CD8-positive, alpha-beta memory T cell (primary cell): ENCODE measurements at regions not wholly inside any gene's neighbourhood (a gene's known extent, or its start where the extent isn't known, plus 50 kb on each side); places are given as distances from the start of the nearest gene placed in this dataset.

Experiments
- CTCF ChIA-PET: fragments of 350-600 bp; sonication (Branson Sonifier 250); formaldehyde crosslinking; loops from one replicate; lab custom pipeline; 2021; ENCODE audit warnings: antibody characterized with exemption; lab: Charles Lee
- POLR2A ChIA-PET: fragments of 350-600 bp; sonication (Branson Sonifier 250); formaldehyde crosslinking; loops from one replicate; lab custom pipeline; 2021; ENCODE audit warnings: antibody characterized with exemption; lab: Charles Lee
- DNase-seq, 5 donors: peaks; one replicate each; pipeline versions ENCODE4 v3.0.0 to v3.0.0-alpha.2; 2020 to 2022; ENCODE audit warnings: mixed read lengths in 1 of 5
- H3K27ac ChIP-seq: one replicate; pipeline ENCODE4 v1.7.0; 2013; ENCODE audit warnings: low read depth, mild to moderate bottlenecking, low read length, moderate library complexity
- H3K27me3 ChIP-seq: 2 replicates; pipeline ENCODE4 v1.7.0; 2013; ENCODE audit warnings: low read length, mild to moderate bottlenecking; ENCODE audit not compliant: insufficient read depth, poor library complexity, severe bottlenecking
- H3K36me3 ChIP-seq: 2 replicates; pipeline ENCODE4 v1.7.0; 2013; ENCODE audit warnings: mild to moderate bottlenecking, low read length, moderate library complexity; ENCODE audit not compliant: insufficient read depth
- H3K4me1 ChIP-seq: 2 replicates; pipeline ENCODE4 v1.7.0; 2013; ENCODE audit warnings: mild to moderate bottlenecking, low read length, moderate library complexity; ENCODE audit not compliant: insufficient read depth
- H3K4me3 ChIP-seq: 2 replicates; pipeline ENCODE4 v1.7.0; 2013; ENCODE audit warnings: mild to moderate bottlenecking, low read length
- H3K9me3 ChIP-seq: 2 replicates; pipeline ENCODE4 v1.7.0; 2013; ENCODE audit warnings: mild to moderate bottlenecking, low read length
- H3K27ac Mint-ChIP-seq, 8 donors: one replicate each; pipeline ENCODE4 v1.8.0; 2020 to 2021; ENCODE audit warnings: mixed read lengths in 8 of 8, mild to moderate bottlenecking in 6 of 8, inconsistent platforms in 3 of 8, moderate library complexity in 3 of 8
- H3K27me3 Mint-ChIP-seq, 2 donors: one replicate each; pipeline ENCODE4 v1.8.0; 2020 to 2021; ENCODE audit warnings: mixed read lengths in 2 of 2, mild to moderate bottlenecking in 1 of 2, moderate library complexity in 1 of 2
- H3K36me3 Mint-ChIP-seq, 3 donors: one replicate each; pipeline ENCODE4 v1.8.0; 2020 to 2021; ENCODE audit warnings: mixed read lengths in 3 of 3, inconsistent platforms in 1 of 3, mild to moderate bottlenecking in 1 of 3
- H3K4me1 Mint-ChIP-seq, 3 donors: one replicate each; pipeline ENCODE4 v1.8.0; 2020 to 2021; ENCODE audit warnings: mixed read lengths in 3 of 3, inconsistent platforms in 1 of 3, mild to moderate bottlenecking in 1 of 3
- H3K4me3 Mint-ChIP-seq, 7 donors: one replicate each; pipeline ENCODE4 v1.8.0; 2020 to 2021; ENCODE audit warnings: mixed read lengths in 7 of 7, mild to moderate bottlenecking in 6 of 7, moderate library complexity in 4 of 7, inconsistent platforms in 2 of 7
- H3K9me3 Mint-ChIP-seq, 5 donors: one replicate each; pipeline ENCODE4 v1.8.0; 2020 to 2022; ENCODE audit warnings: mixed read lengths in 5 of 5, mild to moderate bottlenecking in 3 of 5, moderate library complexity in 2 of 5, inconsistent platforms in 1 of 5

- H3K27ac ChIP-seq, result no peak overlapping the region
- H3K9me3 Mint-ChIP-seq, result peaks cover 7 to 34% (median 9%) of the 10 kb centered on the region in 5 donors
- H3K4me3 ChIP-seq, result no peak overlapping the region
- H3K36me3 ChIP-seq, result no peaks in the 10 kb centered on the region
- H3K36me3 Mint-ChIP-seq, result no peaks in the 10 kb centered on the region
- H3K4me3 Mint-ChIP-seq, result no peak overlapping the region
- no peaks in the 10 kb centered on the region for H3K4me1 Mint-ChIP-seq
- H3K9me3 ChIP-seq, result peaks cover 7% of the 10 kb centered on the region
- H3K27ac Mint-ChIP-seq, result no peak overlapping the region
- H3K27me3 Mint-ChIP-seq, result peaks cover 0 to 2% of the 10 kb centered on the region in 2 donors
- POLR2A ChIA-PET, result no interaction called here
- DNase-seq, result no peak
- H3K4me1 ChIP-seq, result no peaks in the 10 kb centered on the region
- no peaks in the 10 kb centered on the region for H3K27me3 ChIP-seq
- CTCF ChIA-PET, result no interaction called here
These were observed 802.2 kb upstream of the MIR17HG start for GRCh38 chr13:90545070-90545840.

GRCh38 chr13:90547272-90547790 is 800.2 kb upstream of the MIR17HG start:
- POLR2A ChIA-PET, result no interaction called here
- H3K36me3 ChIP-seq, result no peaks in the 10 kb centered on the region
- CTCF ChIA-PET, result no interaction called here
- peaks cover 7 to 30% (median 9%) of the 10 kb centered on the region in 5 donors for H3K9me3 Mint-ChIP-seq
- peaks cover 7% of the 10 kb centered on the region for H3K9me3 ChIP-seq
- no peaks in the 10 kb centered on the region for H3K4me1 Mint-ChIP-seq
- no peaks in the 10 kb centered on the region for H3K36me3 Mint-ChIP-seq
- no peak for DNase-seq
- H3K4me1 ChIP-seq, result no peaks in the 10 kb centered on the region
- H3K27ac ChIP-seq, result no peak overlapping the region
- H3K4me3 ChIP-seq, result no peak overlapping the region
- H3K27me3 Mint-ChIP-seq, result peaks cover 0 to 2% of the 10 kb centered on the region in 2 donors
- no peak overlapping the region for H3K27ac Mint-ChIP-seq
- no peaks in the 10 kb centered on the region for H3K27me3 ChIP-seq
- no peak overlapping the region for H3K4me3 Mint-ChIP-seq

- ChIA-PET CTCF (no interaction called here), POLR2A (no interaction called here)
- no peaks in the 10 kb centered on the region for H3K4me1 ChIP-seq
- peaks cover 7% of the 10 kb centered on the region for H3K9me3 ChIP-seq
- Mint-ChIP-seq H3K27me3 (no peaks in the 10 kb centered on the region), H3K4me1 (no peaks in the 10 kb centered on the region), H3K36me3 (no peaks in the 10 kb centered on the region), H3K4me3 (no peak overlapping the region), H3K27ac (no peak overlapping the region), H3K9me3 (peaks cover 5 to 31% (median 10%) of the 10 kb centered on the region in 5 donors)
- H3K27ac ChIP-seq, result no peak overlapping the region
- no peaks in the 10 kb centered on the region for H3K27me3 ChIP-seq
- H3K4me3 ChIP-seq, result no peak overlapping the region
- DNase-seq, result no peak
- no peaks in the 10 kb centered on the region for H3K36me3 ChIP-seq
These were observed 796.2 kb upstream of the MIR17HG start for GRCh38 chr13:90551253-90551652.

- no peaks in the 10 kb centered on the region for H3K36me3 Mint-ChIP-seq
- CTCF ChIA-PET, result no interaction called here
- Histone ChIP-seq H3K27ac (no peak overlapping the region), H3K4me1 (no peaks in the 10 kb centered on the region), H3K27me3 (no peaks in the 10 kb centered on the region), H3K36me3 (no peaks in the 10 kb centered on the region), H3K4me3 (no peak overlapping the region), H3K9me3 (peaks cover 7% of the 10 kb centered on the region)
- H3K27me3 Mint-ChIP-seq, result no peaks in the 10 kb centered on the region
- POLR2A ChIA-PET, result no interaction called here
- H3K4me3 Mint-ChIP-seq, result no peak overlapping the region
- H3K27ac Mint-ChIP-seq, result no peak overlapping the region
- DNase-seq, result no peak
- no peaks in the 10 kb centered on the region for H3K4me1 Mint-ChIP-seq
- H3K9me3 Mint-ChIP-seq, result peaks cover 8 to 40% (median 9%) of the 10 kb centered on the region in 5 donors
These were observed 794.8 kb upstream of the MIR17HG start for GRCh38 chr13:90552702-90553101.

- H3K9me3 ChIP-seq, result peaks cover 4% of the 10 kb centered on the region
- ChIA-PET POLR2A (no interaction called here), CTCF (no interaction called here)
- H3K36me3 Mint-ChIP-seq, result no peaks in the 10 kb centered on the region
- H3K4me3 ChIP-seq, result no peak overlapping the region
- DNase-seq, result no peak
- H3K36me3 ChIP-seq, result no peaks in the 10 kb centered on the region
- H3K4me3 Mint-ChIP-seq, result no peak overlapping the region
- no peaks in the 10 kb centered on the region for H3K27me3 ChIP-seq
- no peaks in the 10 kb centered on the region for H3K27me3 Mint-ChIP-seq
- H3K4me1 ChIP-seq, result no peaks in the 10 kb centered on the region
- peaks cover 3 to 38% (median 7%) of the 10 kb centered on the region in 5 donors for H3K9me3 Mint-ChIP-seq
- no peak overlapping the region for H3K27ac ChIP-seq
- no peak overlapping the region for H3K27ac Mint-ChIP-seq
- H3K4me1 Mint-ChIP-seq, result no peaks in the 10 kb centered on the region
These were observed 794.3 kb upstream of the MIR17HG start for GRCh38 chr13:90553159-90553558.

GRCh38 chr13:90557626-90558025 is 789.9 kb upstream of the MIR17HG start:
- peak overlapping the region in 1 of 8 donors; percentile 41 for H3K27ac Mint-ChIP-seq
- CTCF ChIA-PET, result no interaction called here
- no peaks in the 10 kb centered on the region for H3K4me1 Mint-ChIP-seq
- H3K9me3 Mint-ChIP-seq, result peaks cover 4 to 32% (median 13%) of the 10 kb centered on the region in 5 donors
- Histone ChIP-seq H3K4me1 (no peaks in the 10 kb centered on the region), H3K4me3 (no peak overlapping the region), H3K27me3 (no peaks in the 10 kb centered on the region), H3K36me3 (no peaks in the 10 kb centered on the region), H3K27ac (no peak overlapping the region), H3K9me3 (no peaks in the 10 kb centered on the region)
- POLR2A ChIA-PET, result no interaction called here
- H3K4me3 Mint-ChIP-seq, result no peak overlapping the region
- no peak for DNase-seq
- no peaks in the 10 kb centered on the region for H3K27me3 Mint-ChIP-seq
- H3K36me3 Mint-ChIP-seq, result no peaks in the 10 kb centered on the region

GRCh38 chr13:90562443-90562842 is 785.0 kb upstream of the MIR17HG start:
- Histone ChIP-seq H3K9me3 (no peaks in the 10 kb centered on the region), H3K36me3 (no peaks in the 10 kb centered on the region), H3K27me3 (no peaks in the 10 kb centered on the region), H3K4me1 (no peaks in the 10 kb centered on the region), H3K4me3 (no peak overlapping the region), H3K27ac (no peak overlapping the region)
- no peak overlapping the region for H3K4me3 Mint-ChIP-seq
- DNase-seq, result no peak
- no peak overlapping the region for H3K27ac Mint-ChIP-seq
- no peaks in the 10 kb centered on the region for H3K4me1 Mint-ChIP-seq
- H3K9me3 Mint-ChIP-seq, result peaks cover 5 to 26% (median 14%) of the 10 kb centered on the region in 5 donors
- POLR2A ChIA-PET, result no interaction called here
- CTCF ChIA-PET, result no interaction called here
- no peaks in the 10 kb centered on the region for H3K36me3 Mint-ChIP-seq
- no peaks in the 10 kb centered on the region for H3K27me3 Mint-ChIP-seq

GRCh38 chr13:90564096-90564495 is 783.4 kb upstream of the MIR17HG start:
- Mint-ChIP-seq H3K27ac (no peak overlapping the region), H3K4me1 (no peaks in the 10 kb centered on the region), H3K4me3 (no peak overlapping the region), H3K36me3 (no peaks in the 10 kb centered on the region), H3K27me3 (no peaks in the 10 kb centered on the region), H3K9me3 (peaks cover 2 to 15% (median 9%) of the 10 kb centered on the region in 5 donors)
- CTCF ChIA-PET, result no interaction called here
- no peak overlapping the region for H3K4me3 ChIP-seq
- no peak overlapping the region for H3K27ac ChIP-seq
- DNase-seq, result no peak
- no peaks in the 10 kb centered on the region for H3K27me3 ChIP-seq
- no peaks in the 10 kb centered on the region for H3K4me1 ChIP-seq
- no peaks in the 10 kb centered on the region for H3K36me3 ChIP-seq
- H3K9me3 ChIP-seq, result no peaks in the 10 kb centered on the region
- POLR2A ChIA-PET, result no interaction called here
